SK-N-SH treated with all-trans-retinoic acid at 6 μM for 48 hours (cell line): ENCODE measurements at regions not wholly inside any gene's neighbourhood (a gene's known extent, or its start where the extent isn't known, plus 50 kb on each side); places are given as distances from the start of the nearest gene placed in this dataset.

Source experiments
- ARNTL ChIP-seq: fragments of 450-650 bp; formaldehyde crosslinking; IDR thresholded peaks from 2 replicates; pipeline ENCODE4 v1.5.0; 2020; ENCODE audit warnings: low read depth, mild to moderate bottlenecking, moderate library complexity, borderline replicate concordance
- BACH2 ChIP-seq: fragments of 250-450 bp; sonication (Bioruptor Pico); IDR thresholded peaks from 2 replicates; pipeline ENCODE4 v1.9.0; 2021; ENCODE audit warnings: mild to moderate bottlenecking, borderline replicate concordance
- CSRNP3 ChIP-seq: fragments of 250-450 bp; sonication (Bioruptor Pico); IDR thresholded peaks from 2 replicates; pipeline ENCODE4 v1.5.1; 2021; ENCODE audit warnings: mild to moderate bottlenecking, moderate library complexity
- GLIS3 ChIP-seq: fragments of 250-450 bp; sonication (Bioruptor Pico); IDR thresholded peaks from 2 replicates; pipeline ENCODE4 v1.5.0; 2020; ENCODE audit warnings: mild to moderate bottlenecking, moderate library complexity
- ISL1 ChIP-seq: fragments of 250-450 bp; sonication (Bioruptor Pico); IDR thresholded peaks from 2 replicates; pipeline ENCODE4 v2.1.2; 2022; ENCODE audit warnings: mild to moderate bottlenecking, moderate library complexity
- PATZ1 ChIP-seq: fragments of 250-450 bp; sonication (Bioruptor Pico); IDR thresholded peaks from 2 replicates; pipeline ENCODE4 v1.8.0; 2020; ENCODE audit warnings: mild to moderate bottlenecking, moderate library complexity, borderline replicate concordance
- POU6F1 ChIP-seq: fragments of 250-450 bp; sonication (Bioruptor Pico); IDR thresholded peaks from 2 replicates; pipeline ENCODE4 v1.8.0; 2021; ENCODE audit warnings: low read depth, mild to moderate bottlenecking, moderate library complexity, borderline replicate concordance
- PPARA ChIP-seq: fragments of 250-450 bp; sonication (Bioruptor Pico); IDR thresholded peaks from 2 replicates; pipeline ENCODE4 v1.5.0; 2020; ENCODE audit warnings: mild to moderate bottlenecking, borderline replicate concordance
- RARB ChIP-seq: fragments of 250-450 bp; sonication (Bioruptor Pico); IDR thresholded peaks from 2 replicates; pipeline ENCODE4 v1.8.0; 2021; ENCODE audit warnings: mild to moderate bottlenecking, moderate library complexity
- TSHZ2 ChIP-seq: fragments of 250-450 bp; sonication (Bioruptor Pico); IDR thresholded peaks from 2 replicates; pipeline ENCODE4 v1.5.0; 2020; ENCODE audit warnings: mild to moderate bottlenecking, moderate library complexity
- ZFP3 ChIP-seq: fragments of 250-450 bp; sonication (Bioruptor Pico); IDR thresholded peaks from 2 replicates; pipeline ENCODE4 v1.5.0; 2020; ENCODE audit warnings: mild to moderate bottlenecking, moderate library complexity
- ZNF70 ChIP-seq: fragments of 450-650 bp; formaldehyde crosslinking; IDR thresholded peaks from 2 replicates; pipeline ENCODE4 v1.5.0; 2020; ENCODE audit warnings: mild to moderate bottlenecking, moderate library complexity
- TF ChIP-seq, protein P1 (sequence below): fragments of 250-450 bp; sonication (Bioruptor Pico); IDR thresholded peaks from 2 replicates; pipeline ENCODE4 v1.5.1; 2020; ENCODE audit warnings: low read depth, mild to moderate bottlenecking, moderate library complexity

GRCh38 chr6:56400273-56400672, 152.9 kb upstream of the COL21A1 start:
- TF ChIP-seq BACH2 (CRISPR knock-in tag) (no peak), ZNF70 (no peak), ISL1 (no peak), ARNTL (CRISPR knock-in tag) (no peak), PATZ1 (no peak), RARB (CRISPR knock-in tag) (no peak), POU6F1 (CRISPR knock-in tag) (no peak), ZFP3 (CRISPR knock-in tag) (no peak), TSHZ2 (CRISPR knock-in tag) (no peak), GLIS3 (CRISPR knock-in tag) (no peak), PPARA (CRISPR knock-in tag) (no peak), CSRNP3 (CRISPR knock-in tag) (no peak)
- TF ChIP-seq, protein P1, sequence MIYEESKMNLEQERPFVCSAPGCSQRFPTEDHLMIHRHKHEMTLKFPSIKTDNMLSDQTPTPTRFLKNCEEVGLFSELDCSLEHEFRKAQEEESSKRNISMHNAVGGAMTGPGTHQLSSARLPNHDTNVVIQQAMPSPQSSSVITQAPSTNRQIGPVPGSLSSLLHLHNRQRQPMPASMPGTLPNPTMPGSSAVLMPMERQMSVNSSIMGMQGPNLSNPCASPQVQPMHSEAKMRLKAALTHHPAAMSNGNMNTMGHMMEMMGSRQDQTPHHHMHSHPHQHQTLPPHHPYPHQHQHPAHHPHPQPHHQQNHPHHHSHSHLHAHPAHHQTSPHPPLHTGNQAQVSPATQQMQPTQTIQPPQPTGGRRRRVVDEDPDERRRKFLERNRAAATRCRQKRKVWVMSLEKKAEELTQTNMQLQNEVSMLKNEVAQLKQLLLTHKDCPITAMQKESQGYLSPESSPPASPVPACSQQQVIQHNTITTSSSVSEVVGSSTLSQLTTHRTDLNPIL (CRISPR knock-in tag), result no peak
